ENCODE measurements at regions not wholly inside any gene's neighbourhood (a gene's known extent, or its start where the extent isn't known, plus 50 kb on each side); places are given as distances from the start of the nearest gene placed in this dataset.

- TF ChIP-seq EZH2 (IDR thresholded peaks at IDR 0.05; ENCODE audit: low read depth, low read length, severe bottlenecking) (no peak), KDM1A (IDR thresholded peaks at IDR 0.05; ENCODE audit: borderline replicate concordance, low read length) (no peak), TAF7 (optimal IDR thresholded peaks at IDR 0.05; ENCODE audit: borderline replicate concordance, low read depth, low read length) (no peak), RFX5 (IDR thresholded peaks at IDR 0.05; ENCODE audit: borderline replicate concordance, low read depth, low read length) (no peak), MAFK (IDR thresholded peaks at IDR 0.05; ENCODE audit: low read depth, low read length) (no peak), YY1 (IDR thresholded peaks at IDR 0.05; ENCODE audit: low read depth, low read length) (no peak), EP300 (IDR thresholded peaks at IDR 0.05; ENCODE audit: borderline replicate concordance in 1 of 2, low read depth in 2 of 2, low read length in 2 of 2) (no peak), NANOG (IDR thresholded peaks at IDR 0.05; ENCODE audit: insufficient read depth, low read depth, low read length, poor library complexity, severe bottlenecking) (no peak)
- TF ChIP-seq, protein P1, sequence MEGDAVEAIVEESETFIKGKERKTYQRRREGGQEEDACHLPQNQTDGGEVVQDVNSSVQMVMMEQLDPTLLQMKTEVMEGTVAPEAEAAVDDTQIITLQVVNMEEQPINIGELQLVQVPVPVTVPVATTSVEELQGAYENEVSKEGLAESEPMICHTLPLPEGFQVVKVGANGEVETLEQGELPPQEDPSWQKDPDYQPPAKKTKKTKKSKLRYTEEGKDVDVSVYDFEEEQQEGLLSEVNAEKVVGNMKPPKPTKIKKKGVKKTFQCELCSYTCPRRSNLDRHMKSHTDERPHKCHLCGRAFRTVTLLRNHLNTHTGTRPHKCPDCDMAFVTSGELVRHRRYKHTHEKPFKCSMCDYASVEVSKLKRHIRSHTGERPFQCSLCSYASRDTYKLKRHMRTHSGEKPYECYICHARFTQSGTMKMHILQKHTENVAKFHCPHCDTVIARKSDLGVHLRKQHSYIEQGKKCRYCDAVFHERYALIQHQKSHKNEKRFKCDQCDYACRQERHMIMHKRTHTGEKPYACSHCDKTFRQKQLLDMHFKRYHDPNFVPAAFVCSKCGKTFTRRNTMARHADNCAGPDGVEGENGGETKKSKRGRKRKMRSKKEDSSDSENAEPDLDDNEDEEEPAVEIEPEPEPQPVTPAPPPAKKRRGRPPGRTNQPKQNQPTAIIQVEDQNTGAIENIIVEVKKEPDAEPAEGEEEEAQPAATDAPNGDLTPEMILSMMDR (IDR thresholded peaks at IDR 0.05; ENCODE audit: control extremely low read depth in 1 of 3, insufficient read depth in 1 of 3, low read depth in 1 of 3, low read length in 3 of 3): no peak
Observed at GRCh38 chrX:9352694-9353411, 112.0 kb upstream of the TBL1X start.
